ENCODE measurements at regions not wholly inside any gene's neighbourhood (a gene's known extent, or its start where the extent isn't known, plus 50 kb on each side); places are given as distances from the start of the nearest gene placed in this dataset.

DNA sequence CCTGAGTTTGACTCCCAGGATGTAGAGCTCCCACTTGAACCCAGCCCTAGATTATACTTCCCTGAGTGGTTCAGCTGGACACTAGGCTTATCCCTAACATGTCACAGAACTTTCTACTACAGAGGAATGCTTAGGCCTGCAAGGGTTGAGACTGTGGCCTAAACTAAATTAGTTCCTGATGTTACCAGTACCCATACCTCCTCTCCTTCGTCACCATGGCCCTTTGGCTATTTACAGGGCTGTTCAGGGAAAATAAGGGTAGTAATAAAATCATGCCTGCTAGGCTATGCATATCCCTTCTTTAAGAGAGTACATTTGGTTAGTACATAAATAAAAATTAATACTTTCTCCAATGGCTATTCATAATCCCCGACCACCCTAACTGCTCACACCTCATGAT, 356.4 kb upstream of the RASGRP1 start:
- TF ChIP-seq, protein P1, sequence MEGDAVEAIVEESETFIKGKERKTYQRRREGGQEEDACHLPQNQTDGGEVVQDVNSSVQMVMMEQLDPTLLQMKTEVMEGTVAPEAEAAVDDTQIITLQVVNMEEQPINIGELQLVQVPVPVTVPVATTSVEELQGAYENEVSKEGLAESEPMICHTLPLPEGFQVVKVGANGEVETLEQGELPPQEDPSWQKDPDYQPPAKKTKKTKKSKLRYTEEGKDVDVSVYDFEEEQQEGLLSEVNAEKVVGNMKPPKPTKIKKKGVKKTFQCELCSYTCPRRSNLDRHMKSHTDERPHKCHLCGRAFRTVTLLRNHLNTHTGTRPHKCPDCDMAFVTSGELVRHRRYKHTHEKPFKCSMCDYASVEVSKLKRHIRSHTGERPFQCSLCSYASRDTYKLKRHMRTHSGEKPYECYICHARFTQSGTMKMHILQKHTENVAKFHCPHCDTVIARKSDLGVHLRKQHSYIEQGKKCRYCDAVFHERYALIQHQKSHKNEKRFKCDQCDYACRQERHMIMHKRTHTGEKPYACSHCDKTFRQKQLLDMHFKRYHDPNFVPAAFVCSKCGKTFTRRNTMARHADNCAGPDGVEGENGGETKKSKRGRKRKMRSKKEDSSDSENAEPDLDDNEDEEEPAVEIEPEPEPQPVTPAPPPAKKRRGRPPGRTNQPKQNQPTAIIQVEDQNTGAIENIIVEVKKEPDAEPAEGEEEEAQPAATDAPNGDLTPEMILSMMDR (IDR thresholded peaks at IDR 0.05): no peak
- no peak for TF ChIP-seq POLR2AphosphoS5 (IDR thresholded peaks at IDR 0.05; ENCODE audit: insufficient read depth in 1 of 2, low read depth in 1 of 2)
- no peak for TF ChIP-seq POLR2A (IDR thresholded peaks at IDR 0.05)

Data from vagina (tissue), 2 donors.